PFSK-1 (cell line): ENCODE measurements at regions not wholly inside any gene's neighbourhood (a gene's known extent, or its start where the extent isn't known, plus 50 kb on each side); places are given as distances from the start of the nearest gene placed in this dataset.

Source experiments
- POLR2AphosphoS5 ChIP-seq: IDR thresholded peaks from 2 replicates; pipeline ENCODE4 v1.6.1; 2012; ENCODE audit warnings: low read depth, mild to moderate bottlenecking, control low read depth, low read length, moderate library complexity
- SIN3A ChIP-seq: IDR thresholded peaks from 2 replicates; pipeline ENCODE4 v1.6.1; 2012; ENCODE audit warnings: mild to moderate bottlenecking, low read length, moderate library complexity, borderline replicate concordance; ENCODE audit not compliant: insufficient read depth

DNA sequence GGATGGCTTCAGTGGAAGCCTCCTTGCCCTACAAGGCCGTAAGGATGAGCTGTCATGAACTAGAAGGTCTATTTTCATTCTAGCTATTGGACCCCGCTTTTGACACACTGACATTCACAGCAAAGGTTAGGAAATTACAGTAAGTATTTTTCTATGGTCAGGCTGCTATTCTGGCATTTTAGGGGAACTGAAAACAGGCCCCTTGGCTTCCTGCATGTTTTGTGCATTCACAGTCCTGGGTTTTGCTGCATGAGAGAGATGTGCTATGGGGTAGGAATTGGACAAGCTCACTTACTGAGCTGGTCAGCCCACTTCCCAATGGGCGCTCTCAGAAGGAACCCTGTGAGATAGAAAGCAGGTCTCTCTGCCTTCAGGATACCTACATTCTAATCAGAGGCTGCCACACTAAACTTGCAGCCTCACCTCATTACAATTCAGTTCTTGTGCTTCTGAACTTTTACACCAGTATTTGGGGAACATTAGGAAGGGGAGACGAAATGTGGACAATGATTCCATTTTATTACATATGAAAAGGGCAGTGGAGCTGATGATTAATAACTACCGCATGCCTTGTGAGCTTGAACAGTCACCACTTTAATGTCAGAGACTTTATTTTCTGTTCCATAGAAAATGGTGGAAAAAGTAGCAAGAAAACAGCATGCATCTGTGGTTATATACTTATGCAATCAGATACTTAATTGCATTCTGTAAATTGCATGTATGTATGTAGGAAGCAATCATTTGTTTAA lies 86.6 kb upstream of the TAB2 start:
- TF ChIP-seq SIN3A: no peak
- no peak for TF ChIP-seq POLR2AphosphoS5
